ENCODE measurements at regions not wholly inside any gene's neighbourhood (a gene's known extent, or its start where the extent isn't known, plus 50 kb on each side); places are given as distances from the start of the nearest gene placed in this dataset.

DNA sequence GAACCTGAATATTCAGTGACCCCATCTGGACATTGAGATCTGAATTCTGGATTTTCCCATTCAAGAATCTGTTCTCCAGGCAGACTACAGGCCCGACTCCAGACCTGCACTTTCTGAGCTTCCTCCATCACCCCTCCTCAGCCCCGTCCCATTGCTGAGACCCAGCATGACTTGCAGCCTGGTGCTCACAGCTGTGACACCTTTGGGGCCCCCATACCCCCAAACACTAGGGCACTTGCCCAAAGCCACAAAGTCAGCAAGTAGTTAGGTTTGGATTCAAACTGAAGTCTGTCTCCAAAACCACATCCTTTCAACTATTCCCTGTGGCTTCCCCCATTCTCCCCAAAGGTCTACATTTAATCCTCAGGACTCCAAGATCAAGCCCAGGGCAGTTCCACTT lies 128.2 kb upstream of the ZBED5 start:
- H3K27ac ChIP-seq (ENCODE audit: low read depth, low read length): no peak overlapping the region
- H3K4me3 ChIP-seq (ENCODE audit: low read length in 3 of 3): no peak overlapping the region
- H3K36me3 ChIP-seq (ENCODE audit: control insufficient read depth in 3 of 3, insufficient read depth in 3 of 3, low read length in 3 of 3): no peaks in the 10 kb centered on the region
- no peaks in the 10 kb centered on the region for H3K4me1 ChIP-seq (ENCODE audit: control insufficient read depth in 3 of 3, insufficient read depth in 3 of 3, low read length in 3 of 3)
- no peak overlapping the region for H3K9ac ChIP-seq (ENCODE audit: low read depth in 1 of 3, low read length in 3 of 3)
- H3K9me3 ChIP-seq (ENCODE audit: control insufficient read depth in 3 of 3, low read length in 3 of 3): no peaks in the 10 kb centered on the region
- H3K27me3 ChIP-seq (ENCODE audit: control insufficient read depth in 3 of 3, insufficient read depth in 3 of 3, low read length in 3 of 3): no peaks in the 10 kb centered on the region

DNA sequence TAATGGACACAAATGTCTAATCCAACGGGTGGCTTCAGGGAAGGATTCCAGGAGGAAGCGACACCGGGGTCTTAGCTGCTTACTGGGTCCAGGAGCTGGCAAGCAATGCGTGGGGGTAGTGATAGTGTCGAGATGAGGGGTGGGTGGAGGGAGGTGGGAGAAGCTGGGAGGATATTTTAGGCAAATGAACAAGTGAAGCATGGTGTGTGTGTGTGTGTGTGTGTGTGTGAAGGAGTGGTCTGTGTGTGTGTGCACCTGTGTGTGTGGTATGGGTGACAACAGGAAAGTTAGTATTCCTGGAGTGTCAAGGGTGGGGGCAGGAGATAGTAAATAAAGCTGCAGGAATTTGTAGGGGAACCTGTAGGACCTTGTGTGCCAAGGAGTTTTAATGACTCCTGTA lies 126.9 kb upstream of the ZBED5 start:
- Histone ChIP-seq H3K9me3 (ENCODE audit: control insufficient read depth in 3 of 3, low read length in 3 of 3) (no peaks in the 10 kb centered on the region), H3K4me1 (ENCODE audit: control insufficient read depth in 3 of 3, insufficient read depth in 3 of 3, low read length in 3 of 3) (no peaks in the 10 kb centered on the region), H3K36me3 (ENCODE audit: control insufficient read depth in 3 of 3, insufficient read depth in 3 of 3, low read length in 3 of 3) (no peaks in the 10 kb centered on the region), H3K4me3 (ENCODE audit: low read length in 3 of 3) (no peak overlapping the region), H3K9ac (ENCODE audit: low read depth in 1 of 3, low read length in 3 of 3) (no peak overlapping the region), H3K27ac (ENCODE audit: low read depth, low read length) (no peak overlapping the region), H3K27me3 (ENCODE audit: control insufficient read depth in 3 of 3, insufficient read depth in 3 of 3, low read length in 3 of 3) (no peaks in the 10 kb centered on the region)

DNA sequence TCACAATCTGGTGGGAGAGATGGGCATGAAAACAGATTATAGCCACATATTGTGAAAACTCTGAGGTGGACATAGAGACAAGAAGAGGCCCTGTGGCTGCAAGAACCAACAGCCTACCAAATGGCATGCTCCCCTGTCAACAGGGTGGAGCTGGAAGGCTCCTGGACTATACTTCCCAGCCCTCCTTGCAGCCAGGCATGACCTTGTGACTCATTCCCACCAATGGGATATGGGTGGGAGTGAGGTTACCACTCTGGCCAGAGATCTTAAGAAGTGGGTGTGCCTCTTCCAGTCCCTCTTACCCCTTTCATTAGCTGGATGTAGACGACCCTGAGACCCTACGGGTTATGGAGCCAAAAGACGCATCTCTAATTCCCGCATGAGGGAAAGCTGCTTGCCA lies 126.4 kb upstream of the ZBED5 start:
- no peak overlapping the region for H3K4me3 ChIP-seq (ENCODE audit: low read length in 3 of 3)

DNA sequence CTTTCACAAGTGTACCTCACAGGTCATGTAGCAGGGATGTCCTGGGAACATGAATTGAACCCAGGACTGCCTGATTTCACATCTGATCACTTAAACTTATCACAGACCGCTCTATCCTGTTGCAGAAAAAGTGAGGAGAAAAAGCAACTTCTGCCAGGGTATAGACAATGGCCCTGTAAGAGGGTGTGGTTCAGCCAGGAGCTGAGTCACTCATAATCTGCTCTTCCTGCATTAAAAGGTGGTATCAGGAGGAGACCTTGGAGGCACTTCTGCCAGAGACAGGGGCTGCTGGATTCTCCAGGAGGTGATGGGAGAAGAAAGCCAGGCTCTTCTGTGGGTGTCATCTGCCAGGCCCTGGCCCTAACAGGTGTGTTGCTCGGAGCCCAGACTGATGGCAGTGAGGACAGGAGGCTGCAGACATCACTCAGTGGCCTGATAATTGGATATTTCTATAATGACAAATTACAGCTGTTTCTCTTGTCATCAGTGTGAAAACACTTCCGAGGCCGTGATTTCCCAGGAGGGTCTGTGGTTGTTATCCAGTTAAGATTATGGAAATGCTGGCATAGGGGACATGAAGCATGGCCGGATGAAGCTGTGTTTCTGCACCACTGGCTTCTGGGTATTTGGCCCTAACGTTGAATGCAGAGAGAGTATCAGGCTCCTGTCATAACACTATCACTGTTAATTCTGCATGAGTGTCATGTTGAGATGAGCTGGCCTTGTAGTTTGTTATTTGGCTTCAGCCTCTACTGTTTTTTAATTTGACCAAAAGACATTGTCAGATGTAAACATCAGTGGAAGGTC lies 125.1 kb upstream of the ZBED5 start:
- Histone ChIP-seq H3K9ac (ENCODE audit: low read depth in 1 of 3, low read length in 3 of 3) (no peak overlapping the region), H3K4me3 (ENCODE audit: low read length in 3 of 3) (no peak overlapping the region), H3K27ac (ENCODE audit: low read depth, low read length) (no peak overlapping the region), H3K4me1 (ENCODE audit: control insufficient read depth in 3 of 3, insufficient read depth in 3 of 3, low read length in 3 of 3) (no peaks in the 10 kb centered on the region), H3K36me3 (ENCODE audit: control insufficient read depth in 3 of 3, insufficient read depth in 3 of 3, low read length in 3 of 3) (no peaks in the 10 kb centered on the region), H3K9me3 (ENCODE audit: control insufficient read depth in 3 of 3, low read length in 3 of 3) (no peaks in the 10 kb centered on the region), H3K27me3 (ENCODE audit: control insufficient read depth in 3 of 3, insufficient read depth in 3 of 3, low read length in 3 of 3) (no peaks in the 10 kb centered on the region)

More for the DNA sequence above, 126.4 kb upstream of the ZBED5 start:
- Histone ChIP-seq H3K4me1 (ENCODE audit: control insufficient read depth in 3 of 3, insufficient read depth in 3 of 3, low read length in 3 of 3) (no peaks in the 10 kb centered on the region), H3K9ac (ENCODE audit: low read depth in 1 of 3, low read length in 3 of 3) (no peak overlapping the region), H3K27me3 (ENCODE audit: control insufficient read depth in 3 of 3, insufficient read depth in 3 of 3, low read length in 3 of 3) (no peaks in the 10 kb centered on the region), H3K36me3 (ENCODE audit: control insufficient read depth in 3 of 3, insufficient read depth in 3 of 3, low read length in 3 of 3) (no peaks in the 10 kb centered on the region), H3K27ac (ENCODE audit: low read depth, low read length) (no peak overlapping the region), H3K9me3 (ENCODE audit: control insufficient read depth in 3 of 3, low read length in 3 of 3) (no peaks in the 10 kb centered on the region)

DNA sequence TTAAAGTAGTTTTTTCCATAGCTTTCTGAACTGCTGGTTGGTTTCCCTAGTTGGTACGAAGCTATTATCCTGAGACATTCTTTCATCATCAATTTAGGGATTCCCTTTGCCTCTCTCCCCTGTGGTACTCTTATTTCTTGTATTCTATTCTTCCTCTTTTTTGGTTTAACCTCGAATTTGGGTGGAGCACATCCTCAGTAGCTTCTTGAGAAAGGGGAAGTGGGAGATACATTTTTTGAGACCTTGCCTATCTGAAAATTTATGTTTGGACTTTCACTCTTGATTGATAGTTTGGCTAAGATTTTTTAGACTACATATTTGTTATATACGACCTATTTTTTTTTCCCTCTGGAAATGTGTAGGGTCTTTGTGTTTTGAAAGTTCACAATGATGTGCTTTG lies 121.7 kb upstream of the ZBED5 start:
- H3K9me3 ChIP-seq (ENCODE audit: control insufficient read depth in 3 of 3, low read length in 3 of 3): no peaks in the 10 kb centered on the region
- no peaks in the 10 kb centered on the region for H3K27me3 ChIP-seq (ENCODE audit: control insufficient read depth in 3 of 3, insufficient read depth in 3 of 3, low read length in 3 of 3)
- H3K4me1 ChIP-seq (ENCODE audit: control insufficient read depth in 3 of 3, insufficient read depth in 3 of 3, low read length in 3 of 3): no peaks in the 10 kb centered on the region
- no peaks in the 10 kb centered on the region for H3K36me3 ChIP-seq (ENCODE audit: control insufficient read depth in 3 of 3, insufficient read depth in 3 of 3, low read length in 3 of 3)
- no peak overlapping the region for H3K27ac ChIP-seq (ENCODE audit: low read depth, low read length)
- no peak overlapping the region for H3K4me3 ChIP-seq (ENCODE audit: low read length in 3 of 3)
- no peak overlapping the region for H3K9ac ChIP-seq (ENCODE audit: low read depth in 1 of 3, low read length in 3 of 3)

DNA sequence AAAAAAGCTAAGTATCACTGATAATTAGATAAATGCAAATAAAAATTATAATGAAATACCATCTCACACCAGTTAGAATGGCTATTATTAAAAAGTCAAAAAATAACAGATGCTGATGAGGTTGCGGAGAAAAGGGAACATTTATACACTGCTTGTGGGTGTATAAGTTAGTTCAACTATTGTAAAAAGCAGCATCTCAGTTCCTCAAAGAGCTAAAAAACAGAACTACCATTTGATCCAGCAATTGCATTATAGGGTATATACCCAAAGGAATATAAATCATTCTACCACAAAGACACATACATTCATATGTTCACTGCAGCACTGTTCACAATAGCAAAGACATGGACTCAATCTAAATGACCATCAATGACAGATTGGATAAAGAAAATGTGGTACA lies 120.3 kb upstream of the ZBED5 start:
- Histone ChIP-seq H3K4me1 (ENCODE audit: control insufficient read depth in 3 of 3, insufficient read depth in 3 of 3, low read length in 3 of 3) (no peaks in the 10 kb centered on the region), H3K36me3 (ENCODE audit: control insufficient read depth in 3 of 3, insufficient read depth in 3 of 3, low read length in 3 of 3) (no peaks in the 10 kb centered on the region), H3K27ac (ENCODE audit: low read depth, low read length) (no peak overlapping the region), H3K27me3 (ENCODE audit: control insufficient read depth in 3 of 3, insufficient read depth in 3 of 3, low read length in 3 of 3) (no peaks in the 10 kb centered on the region), H3K4me3 (ENCODE audit: low read length in 3 of 3) (no peak overlapping the region), H3K9ac (ENCODE audit: low read depth in 1 of 3, low read length in 3 of 3) (no peak overlapping the region), H3K9me3 (ENCODE audit: control insufficient read depth in 3 of 3, low read length in 3 of 3) (no peaks in the 10 kb centered on the region)

DNA sequence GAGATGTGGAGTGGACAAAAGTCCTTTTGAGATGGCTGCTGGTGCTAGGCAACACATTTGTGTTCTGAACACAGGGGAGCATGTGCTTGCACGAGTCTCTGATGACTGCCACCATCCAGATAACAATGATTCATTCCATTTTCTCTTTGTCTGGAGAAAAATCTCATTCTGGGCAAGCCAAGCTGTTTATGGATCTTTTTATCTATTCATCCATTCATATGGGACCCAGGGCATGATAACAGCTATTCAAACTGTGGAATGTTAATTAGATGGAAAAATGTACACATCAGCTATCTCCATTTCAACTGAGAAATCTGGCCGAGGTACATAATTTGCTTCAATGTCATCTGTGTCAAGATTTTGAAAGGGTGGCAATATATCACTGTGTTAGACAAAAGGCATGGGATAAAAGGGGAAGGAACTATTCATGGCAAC lies 117.5 kb upstream of the ZBED5 start:
- Histone ChIP-seq H3K36me3 (ENCODE audit: control insufficient read depth in 3 of 3, insufficient read depth in 3 of 3, low read length in 3 of 3) (no peaks in the 10 kb centered on the region), H3K27ac (ENCODE audit: low read depth, low read length) (no peak overlapping the region), H3K27me3 (ENCODE audit: control insufficient read depth in 3 of 3, insufficient read depth in 3 of 3, low read length in 3 of 3) (no peaks in the 10 kb centered on the region), H3K4me1 (ENCODE audit: control insufficient read depth in 3 of 3, insufficient read depth in 3 of 3, low read length in 3 of 3) (no peaks in the 10 kb centered on the region), H3K4me3 (ENCODE audit: low read length in 3 of 3) (no peak overlapping the region), H3K9me3 (ENCODE audit: control insufficient read depth in 3 of 3, low read length in 3 of 3) (no peaks in the 10 kb centered on the region), H3K9ac (ENCODE audit: low read depth in 1 of 3, low read length in 3 of 3) (no peak overlapping the region)

DNA sequence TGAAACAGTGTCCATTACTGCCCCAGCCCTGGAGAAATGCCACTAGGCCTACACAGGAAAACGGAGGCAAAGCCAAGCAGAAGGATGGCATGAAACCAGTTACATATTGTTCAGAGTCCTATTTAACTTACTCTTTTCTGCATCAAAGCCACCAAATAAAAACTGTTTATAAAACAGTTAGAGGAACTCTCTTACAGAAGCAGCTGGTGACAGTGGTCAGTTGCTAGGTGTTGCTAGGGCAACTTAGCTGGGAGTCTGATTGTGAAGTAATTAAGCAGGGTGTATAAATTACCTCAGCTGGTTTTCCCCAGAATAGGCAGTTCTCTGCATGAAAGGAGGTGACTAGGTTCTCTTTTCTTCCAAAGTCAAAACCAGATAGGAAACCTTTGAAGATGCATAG lies 115.6 kb upstream of the ZBED5 start:
- H3K36me3 ChIP-seq (ENCODE audit: control insufficient read depth in 3 of 3, insufficient read depth in 3 of 3, low read length in 3 of 3): no peaks in the 10 kb centered on the region
- no peak overlapping the region for H3K4me3 ChIP-seq (ENCODE audit: low read length in 3 of 3)
- H3K9me3 ChIP-seq (ENCODE audit: control insufficient read depth in 3 of 3, low read length in 3 of 3): no peaks in the 10 kb centered on the region
- H3K4me1 ChIP-seq (ENCODE audit: control insufficient read depth in 3 of 3, insufficient read depth in 3 of 3, low read length in 3 of 3): no peaks in the 10 kb centered on the region
- no peak overlapping the region for H3K9ac ChIP-seq (ENCODE audit: low read depth in 1 of 3, low read length in 3 of 3)
- no peaks in the 10 kb centered on the region for H3K27me3 ChIP-seq (ENCODE audit: control insufficient read depth in 3 of 3, insufficient read depth in 3 of 3, low read length in 3 of 3)
- H3K27ac ChIP-seq (ENCODE audit: low read depth, low read length): no peak overlapping the region

DNA sequence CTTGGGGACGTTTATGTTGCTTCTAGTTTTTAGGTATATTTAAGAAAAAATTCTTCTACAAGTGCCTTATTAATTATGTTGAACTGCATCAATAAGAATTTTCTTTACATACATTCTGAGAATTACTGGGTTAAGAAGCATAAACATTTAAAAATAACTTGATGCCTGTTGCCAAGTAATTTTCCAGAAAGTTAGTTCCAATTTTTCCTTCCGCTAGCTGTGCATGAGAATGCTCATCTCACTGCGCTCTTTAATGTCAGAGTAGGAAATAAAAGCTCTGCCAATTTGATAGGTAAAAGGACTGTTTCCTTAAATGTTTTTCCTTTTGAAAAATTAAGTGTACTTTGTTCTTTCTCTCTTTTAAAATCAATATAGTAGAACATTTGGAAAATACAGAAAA lies 113.1 kb upstream of the ZBED5 start:
- Histone ChIP-seq H3K27ac (ENCODE audit: low read depth, low read length) (no peak overlapping the region), H3K4me3 (ENCODE audit: low read length in 3 of 3) (no peak overlapping the region), H3K9ac (ENCODE audit: low read depth in 1 of 3, low read length in 3 of 3) (no peak overlapping the region), H3K9me3 (ENCODE audit: control insufficient read depth in 3 of 3, low read length in 3 of 3) (no peaks in the 10 kb centered on the region), H3K4me1 (ENCODE audit: control insufficient read depth in 3 of 3, insufficient read depth in 3 of 3, low read length in 3 of 3) (no peaks in the 10 kb centered on the region), H3K27me3 (ENCODE audit: control insufficient read depth in 3 of 3, insufficient read depth in 3 of 3, low read length in 3 of 3) (no peaks in the 10 kb centered on the region), H3K36me3 (ENCODE audit: control insufficient read depth in 3 of 3, insufficient read depth in 3 of 3, low read length in 3 of 3) (no peaks in the 10 kb centered on the region)

DNA sequence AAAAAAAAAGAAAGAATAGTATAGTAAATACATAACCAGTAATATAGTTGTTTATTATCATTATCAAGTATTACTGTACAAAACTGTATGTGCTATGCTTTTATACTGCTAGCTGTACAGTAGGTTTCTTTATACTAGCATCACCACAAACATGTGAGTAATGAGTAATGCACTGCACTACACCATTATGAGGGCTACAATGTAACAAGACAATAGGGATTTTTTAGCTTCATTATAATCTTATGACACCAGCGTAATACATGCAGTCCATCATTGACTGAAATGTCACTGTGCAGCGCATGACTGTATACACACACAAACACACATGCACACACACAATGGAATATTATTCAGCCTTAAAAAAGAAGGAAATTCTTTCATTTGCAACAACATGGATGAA lies 111.5 kb upstream of the ZBED5 start:
- H3K4me3 ChIP-seq (ENCODE audit: low read length in 3 of 3): no peak overlapping the region
- no peak overlapping the region for H3K27ac ChIP-seq (ENCODE audit: low read depth, low read length)
- no peaks in the 10 kb centered on the region for H3K27me3 ChIP-seq (ENCODE audit: control insufficient read depth in 3 of 3, insufficient read depth in 3 of 3, low read length in 3 of 3)
- H3K9ac ChIP-seq (ENCODE audit: low read depth in 1 of 3, low read length in 3 of 3): no peak overlapping the region
- no peaks in the 10 kb centered on the region for H3K9me3 ChIP-seq (ENCODE audit: control insufficient read depth in 3 of 3, low read length in 3 of 3)
- no peaks in the 10 kb centered on the region for H3K4me1 ChIP-seq (ENCODE audit: control insufficient read depth in 3 of 3, insufficient read depth in 3 of 3, low read length in 3 of 3)
- no peaks in the 10 kb centered on the region for H3K36me3 ChIP-seq (ENCODE audit: control insufficient read depth in 3 of 3, insufficient read depth in 3 of 3, low read length in 3 of 3)
